ENCODE measurements at regions not wholly inside any gene's neighbourhood (a gene's known extent, or its start where the extent isn't known, plus 50 kb on each side); places are given as distances from the start of the nearest gene placed in this dataset.
"Not testable (repeated sequence)": the region's sequence is repeated elsewhere in the genome, so short reads cannot be mapped to it uniquely, and the experiment has no call there.

DNA sequence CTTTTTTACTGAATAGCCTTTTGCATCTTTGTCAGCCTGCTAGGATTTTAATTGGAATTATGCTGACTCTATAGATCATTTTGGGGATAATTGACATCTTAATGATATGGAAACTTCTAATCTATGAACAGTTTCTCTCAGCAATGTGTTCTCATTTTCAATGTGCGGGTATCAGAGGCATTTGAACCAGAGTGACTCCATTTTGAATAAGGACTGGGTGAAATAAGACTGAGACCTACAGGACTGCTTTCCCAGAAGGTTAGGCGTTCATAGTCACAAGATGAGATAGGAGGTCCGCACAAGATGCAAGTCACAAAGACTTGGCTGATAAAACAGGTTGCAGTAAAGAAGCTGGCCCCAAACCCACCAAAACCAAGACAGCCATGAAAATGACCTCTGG is 140.5 kb downstream of the IGLL1 start:
- TF ChIP-seq POLR2A, EP300 (IDR thresholded peaks at IDR 0.05): not testable (repeated sequence)
- TF ChIP-seq, protein P1, sequence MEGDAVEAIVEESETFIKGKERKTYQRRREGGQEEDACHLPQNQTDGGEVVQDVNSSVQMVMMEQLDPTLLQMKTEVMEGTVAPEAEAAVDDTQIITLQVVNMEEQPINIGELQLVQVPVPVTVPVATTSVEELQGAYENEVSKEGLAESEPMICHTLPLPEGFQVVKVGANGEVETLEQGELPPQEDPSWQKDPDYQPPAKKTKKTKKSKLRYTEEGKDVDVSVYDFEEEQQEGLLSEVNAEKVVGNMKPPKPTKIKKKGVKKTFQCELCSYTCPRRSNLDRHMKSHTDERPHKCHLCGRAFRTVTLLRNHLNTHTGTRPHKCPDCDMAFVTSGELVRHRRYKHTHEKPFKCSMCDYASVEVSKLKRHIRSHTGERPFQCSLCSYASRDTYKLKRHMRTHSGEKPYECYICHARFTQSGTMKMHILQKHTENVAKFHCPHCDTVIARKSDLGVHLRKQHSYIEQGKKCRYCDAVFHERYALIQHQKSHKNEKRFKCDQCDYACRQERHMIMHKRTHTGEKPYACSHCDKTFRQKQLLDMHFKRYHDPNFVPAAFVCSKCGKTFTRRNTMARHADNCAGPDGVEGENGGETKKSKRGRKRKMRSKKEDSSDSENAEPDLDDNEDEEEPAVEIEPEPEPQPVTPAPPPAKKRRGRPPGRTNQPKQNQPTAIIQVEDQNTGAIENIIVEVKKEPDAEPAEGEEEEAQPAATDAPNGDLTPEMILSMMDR (IDR thresholded peaks at IDR 0.05): not testable (repeated sequence)

Data from sigmoid colon (tissue), 4 donors.